ENCODE measurements at regions not wholly inside any gene's neighbourhood (a gene's known extent, or its start where the extent isn't known, plus 50 kb on each side); places are given as distances from the start of the nearest gene placed in this dataset.
"Not testable (repeated sequence)": the region's sequence is repeated elsewhere in the genome, so short reads cannot be mapped to it uniquely, and the experiment has no call there.

DNA sequence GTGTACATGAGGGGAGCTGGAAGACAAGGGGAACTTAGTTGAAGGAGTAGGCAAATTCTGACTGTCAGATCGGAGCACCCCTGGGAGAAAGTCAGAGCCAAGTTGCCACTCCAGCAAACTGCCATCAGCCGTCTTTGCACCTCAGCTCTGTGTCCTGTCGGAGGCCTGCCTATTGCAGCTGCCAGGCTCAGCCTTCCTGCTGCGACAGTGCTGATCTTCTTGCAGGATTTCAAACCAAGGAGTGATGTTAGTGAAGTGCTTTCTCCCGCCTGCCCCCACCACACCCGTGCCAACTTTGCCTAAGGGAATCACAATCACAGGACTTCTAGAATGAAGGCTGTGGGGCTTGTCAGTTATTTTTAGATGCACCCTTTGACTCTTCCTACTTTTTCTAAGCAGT is 185.3 kb downstream of the KIT start:
- no peak for DNase-seq

DNA sequence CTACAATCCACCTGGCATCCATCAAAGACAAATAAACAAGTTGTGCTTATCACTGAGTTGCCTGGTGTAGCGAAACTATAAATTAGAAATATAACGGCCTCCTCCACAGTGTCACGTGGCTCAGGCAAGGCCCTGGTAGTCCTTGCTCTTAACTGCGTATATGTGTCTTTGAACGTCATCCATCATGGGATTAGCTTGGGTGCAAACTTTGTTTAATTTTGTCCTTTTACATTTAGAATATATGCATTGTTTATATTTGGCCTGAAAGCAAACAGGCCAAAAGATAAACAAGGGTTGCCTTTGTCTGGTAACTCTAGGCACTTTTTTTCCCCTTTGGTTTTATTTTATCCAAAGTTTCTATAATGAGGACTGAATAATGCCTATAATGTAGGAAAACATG is 184.9 kb downstream of the KIT start:
- no peak for DNase-seq

DNA sequence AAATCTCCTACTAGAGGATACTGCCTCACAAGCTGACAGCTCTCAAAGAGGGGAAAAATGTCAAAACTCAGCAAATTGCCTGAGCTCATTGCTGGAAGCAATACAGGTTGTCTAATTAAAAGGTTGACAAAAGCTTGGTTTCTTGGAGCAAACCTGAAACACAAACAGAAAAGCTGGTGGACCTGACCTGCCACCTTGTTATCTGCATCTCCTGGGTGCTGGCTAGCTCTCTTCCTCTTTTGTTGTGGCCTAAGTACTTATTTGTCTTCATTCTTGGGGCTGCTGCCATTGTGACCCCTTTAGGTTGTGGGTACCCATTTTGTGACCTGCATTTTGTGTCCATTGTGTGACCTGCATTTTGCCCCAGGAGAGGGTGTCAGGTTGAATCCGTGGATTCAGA is 184.5 kb downstream of the KIT start:
- DNase-seq, result no peak

DNA sequence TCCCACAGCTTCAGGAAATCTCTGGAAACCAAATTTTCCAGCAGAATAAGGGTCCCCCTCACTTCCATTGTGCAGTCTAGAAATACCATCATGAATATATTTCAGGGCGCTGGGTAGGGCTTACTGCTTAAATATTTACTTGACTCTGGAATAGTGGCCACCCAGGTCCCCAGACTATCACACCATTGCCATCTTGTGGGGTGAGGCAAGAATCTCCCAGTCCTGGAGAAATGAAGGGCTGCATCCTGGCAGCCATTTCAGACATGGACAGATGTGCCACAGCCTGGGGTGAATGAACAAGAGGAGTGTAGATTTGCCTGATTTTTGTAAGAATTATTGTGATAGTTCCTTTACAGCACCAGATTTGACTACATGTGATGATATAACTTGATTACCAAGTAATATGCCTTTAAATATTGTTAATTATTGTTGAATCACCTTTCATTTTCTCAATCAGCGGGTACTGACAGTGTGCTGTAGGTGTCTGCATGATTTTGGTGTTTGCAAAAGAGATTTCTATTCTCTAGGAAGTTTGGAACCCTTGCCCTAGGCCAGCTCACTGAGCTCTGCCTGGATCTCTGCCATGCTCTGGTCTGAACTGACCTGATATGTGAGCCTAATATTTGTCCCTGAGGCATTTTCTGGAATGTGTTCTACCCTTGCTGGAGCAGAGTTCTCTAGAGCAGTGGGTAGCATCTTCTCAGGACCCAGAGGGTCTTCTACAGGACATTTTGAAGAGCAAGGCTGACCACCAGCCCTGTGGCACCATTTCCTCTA is 183.4 kb downstream of the KIT start:
- DNase-seq, result no peak

DNA sequence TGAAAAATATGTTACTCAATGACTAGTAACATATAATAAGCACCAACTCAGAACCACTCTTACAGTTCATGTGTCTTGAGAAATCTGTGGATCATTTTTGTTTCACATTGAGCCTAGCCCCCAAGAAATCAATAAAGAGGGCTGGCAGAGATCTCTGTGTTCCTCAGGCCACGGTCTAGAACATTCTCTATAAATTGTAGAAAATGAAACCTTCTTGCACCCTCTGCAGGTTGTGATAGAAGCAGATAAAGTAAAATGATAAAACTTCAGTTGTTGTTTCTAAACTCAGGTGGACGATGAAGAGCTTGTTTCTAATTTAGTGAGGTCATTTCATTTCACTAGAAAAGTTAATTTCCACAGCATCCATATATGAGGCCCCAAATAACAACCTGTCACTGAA is 182.7 kb downstream of the KIT start:
- DNase-seq, result no peak

DNA sequence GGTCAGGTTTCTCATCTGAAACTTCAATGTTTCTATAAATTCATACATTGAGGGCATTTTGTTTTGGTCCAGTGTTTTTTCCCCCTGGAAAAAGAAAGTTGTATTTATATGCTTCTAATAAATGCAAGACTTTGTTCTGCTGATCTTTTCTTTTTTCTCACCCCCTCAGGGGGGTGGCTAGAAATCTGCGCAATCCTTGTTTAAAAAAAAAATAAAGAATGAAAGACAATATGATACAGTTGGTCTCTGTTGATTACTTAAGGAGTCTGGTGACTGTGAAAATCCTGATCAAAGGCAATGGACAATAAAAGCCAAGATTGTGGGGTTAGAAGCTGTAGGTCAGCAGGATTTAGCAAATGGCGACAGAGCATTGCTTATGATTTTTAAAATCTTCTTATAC is 180.5 kb downstream of the KIT start:
- no peak for DNase-seq

DNA sequence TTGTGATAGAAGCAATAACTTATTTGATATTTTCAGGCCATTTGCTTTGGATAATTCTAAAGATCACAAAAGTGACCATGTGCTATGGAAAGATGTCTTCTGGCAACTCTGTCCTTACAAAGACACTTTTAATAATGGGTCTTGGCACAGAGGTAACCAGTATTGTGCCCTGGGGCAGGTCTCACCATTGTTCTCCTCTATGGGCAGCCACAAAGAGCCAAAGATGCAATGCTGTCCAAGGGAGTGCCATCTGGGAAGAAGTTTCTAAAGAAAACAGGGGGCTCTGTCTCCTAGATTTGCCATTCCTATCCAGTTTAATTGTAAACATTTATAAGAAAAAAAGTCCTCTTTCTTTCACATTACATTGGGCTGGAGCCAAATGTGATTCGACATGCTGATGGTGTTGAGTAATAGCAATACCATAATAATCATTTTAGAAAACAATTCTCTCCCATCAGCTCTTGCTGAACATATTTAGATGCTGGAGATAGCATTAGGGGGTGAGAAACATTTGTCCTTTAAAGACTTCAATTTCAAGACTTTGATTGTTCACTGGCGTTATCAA is 179.9 kb downstream of the KIT start:
- DNase-seq, result no peak

DNA sequence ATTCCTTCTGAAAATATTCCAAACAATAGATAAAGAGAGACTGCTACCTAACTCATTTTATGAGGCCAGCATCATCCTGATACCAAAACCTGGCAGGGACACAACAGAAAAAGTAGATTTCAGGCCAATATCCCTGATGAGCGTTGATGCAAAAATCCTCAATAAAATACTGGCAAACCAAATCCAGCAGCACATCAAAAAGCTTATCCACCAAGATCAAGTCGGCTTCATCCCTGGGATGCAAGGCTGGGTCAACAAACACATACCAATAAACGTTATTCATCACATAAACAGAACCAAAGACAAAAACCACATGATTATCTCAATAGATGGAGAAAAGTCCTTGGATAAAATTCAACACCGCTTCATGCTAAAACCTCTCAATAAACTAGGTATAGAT is 170.6 kb downstream of the KIT start:
- DNase-seq, result not testable (repeated sequence)

DNA sequence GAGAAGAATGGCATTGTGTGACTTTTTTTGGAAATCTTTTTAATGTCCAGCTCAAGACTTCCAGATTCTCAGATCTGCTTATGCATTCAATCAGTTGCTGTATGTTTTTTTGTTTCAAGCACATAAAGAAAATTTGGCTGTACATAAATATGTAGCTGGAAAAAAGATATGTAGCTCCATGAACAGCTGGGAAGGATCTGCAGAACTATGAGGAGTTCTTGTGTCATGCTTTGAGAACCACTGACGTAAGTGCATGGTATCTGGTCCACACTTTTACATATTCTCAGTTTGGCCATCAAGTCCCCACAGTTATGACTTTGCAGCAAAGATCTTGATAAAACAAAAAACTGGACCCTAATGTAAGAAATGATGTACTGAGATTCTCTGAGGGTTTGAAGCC is 165.9 kb downstream of the KIT start:
- DNase-seq, result no peak

DNA sequence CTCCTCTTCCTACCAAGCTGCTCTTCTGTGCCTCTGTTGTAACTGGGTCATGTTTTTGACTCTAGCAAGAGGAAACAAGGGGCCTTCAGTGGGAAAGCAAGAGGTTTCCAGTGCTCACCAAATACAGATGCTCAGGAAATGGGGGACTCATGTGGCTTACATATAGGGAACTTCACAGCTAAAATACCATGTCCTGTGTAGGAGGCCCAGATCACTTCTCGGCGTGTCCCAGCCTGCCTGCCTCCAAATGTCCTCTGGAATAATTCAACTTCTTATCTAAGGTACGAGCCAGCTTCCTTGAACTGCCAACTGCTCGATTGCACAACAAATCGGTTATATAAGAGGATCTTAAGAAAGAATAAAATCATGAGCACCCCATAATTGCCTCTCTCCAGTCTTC is 161.3 kb downstream of the KIT start:
- DNase-seq, result no peak

DNA sequence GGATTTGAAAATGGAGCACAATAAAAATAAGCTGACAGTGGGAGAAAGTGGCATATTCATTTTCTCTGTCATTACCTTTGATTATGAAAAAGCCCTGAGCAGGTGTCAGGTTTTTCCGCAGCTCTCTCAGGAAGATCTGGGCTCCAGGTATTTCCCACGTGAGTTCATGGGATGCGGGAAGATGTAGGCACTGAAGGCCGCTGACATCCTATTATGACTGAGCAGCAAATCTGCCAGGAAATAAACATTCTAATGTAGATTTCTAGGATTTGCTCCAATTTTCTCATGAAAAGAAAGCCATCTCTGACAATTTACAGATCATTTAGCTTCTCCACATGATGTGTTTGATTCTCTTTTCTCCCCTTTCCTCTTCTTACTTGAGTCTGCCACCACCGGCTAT is 160.7 kb downstream of the KIT start:
- no peak for DNase-seq

DNA sequence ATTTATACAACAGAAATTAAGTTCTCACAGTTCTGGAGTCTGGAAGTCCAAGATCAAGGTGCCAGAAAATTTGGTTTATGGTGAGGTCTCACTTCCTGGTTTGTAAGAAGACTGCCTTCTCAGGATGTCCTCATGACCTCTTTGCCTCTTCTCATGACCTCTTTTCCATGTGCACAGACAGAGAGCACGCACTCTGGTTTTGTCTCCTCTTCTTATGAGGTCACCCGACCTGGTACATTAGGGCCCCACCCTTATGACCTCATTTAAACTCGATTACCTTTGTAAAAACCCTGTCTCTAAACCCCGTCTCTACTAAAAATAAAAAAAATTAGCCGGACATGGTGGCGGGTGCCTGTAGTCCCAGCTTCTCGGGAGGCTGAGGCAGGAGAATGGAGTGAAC is 155.9 kb downstream of the KIT start:
- DNase-seq, result no peak

DNA sequence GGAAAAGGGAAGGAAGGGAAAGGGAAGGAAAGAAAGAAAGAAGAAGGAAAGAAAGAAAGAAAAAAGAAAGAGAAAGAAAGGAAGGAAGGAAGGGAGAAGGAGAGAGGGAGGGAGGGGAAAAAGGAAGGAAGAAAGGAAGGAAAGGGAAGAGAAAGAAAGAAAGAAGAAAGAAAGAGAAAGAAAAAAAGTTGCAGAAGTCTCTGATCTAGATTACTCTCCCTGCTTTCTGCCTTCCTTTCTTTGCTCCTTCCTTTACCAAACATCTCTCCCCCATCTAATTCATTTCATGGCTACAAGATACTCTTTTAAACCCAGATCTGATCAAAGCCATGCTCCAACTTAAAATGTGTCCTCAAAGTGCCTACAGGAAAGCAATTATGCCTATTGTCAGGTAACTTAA is 148.6 kb downstream of the KIT start:
- no peak for DNase-seq

DNA sequence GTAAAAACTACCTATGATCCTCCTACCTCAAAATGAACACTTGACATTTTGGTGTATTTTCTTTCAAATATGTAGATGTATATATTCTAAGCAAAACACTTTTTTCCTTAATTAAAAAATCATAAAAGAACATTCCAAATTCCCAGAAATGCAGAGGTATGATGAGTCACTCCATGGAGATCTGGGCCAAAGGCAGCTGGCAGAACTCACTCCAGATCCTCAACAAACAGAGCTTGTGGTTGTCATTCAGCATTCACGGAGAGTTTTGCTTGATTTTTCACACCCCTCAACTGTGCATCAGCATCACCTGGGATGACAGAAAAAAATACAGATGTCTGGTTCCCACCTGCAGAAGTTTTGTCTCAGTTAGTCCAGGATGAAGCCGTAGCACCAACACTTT is 144.6 kb downstream of the KIT start:
- no peak for DNase-seq

DNA sequence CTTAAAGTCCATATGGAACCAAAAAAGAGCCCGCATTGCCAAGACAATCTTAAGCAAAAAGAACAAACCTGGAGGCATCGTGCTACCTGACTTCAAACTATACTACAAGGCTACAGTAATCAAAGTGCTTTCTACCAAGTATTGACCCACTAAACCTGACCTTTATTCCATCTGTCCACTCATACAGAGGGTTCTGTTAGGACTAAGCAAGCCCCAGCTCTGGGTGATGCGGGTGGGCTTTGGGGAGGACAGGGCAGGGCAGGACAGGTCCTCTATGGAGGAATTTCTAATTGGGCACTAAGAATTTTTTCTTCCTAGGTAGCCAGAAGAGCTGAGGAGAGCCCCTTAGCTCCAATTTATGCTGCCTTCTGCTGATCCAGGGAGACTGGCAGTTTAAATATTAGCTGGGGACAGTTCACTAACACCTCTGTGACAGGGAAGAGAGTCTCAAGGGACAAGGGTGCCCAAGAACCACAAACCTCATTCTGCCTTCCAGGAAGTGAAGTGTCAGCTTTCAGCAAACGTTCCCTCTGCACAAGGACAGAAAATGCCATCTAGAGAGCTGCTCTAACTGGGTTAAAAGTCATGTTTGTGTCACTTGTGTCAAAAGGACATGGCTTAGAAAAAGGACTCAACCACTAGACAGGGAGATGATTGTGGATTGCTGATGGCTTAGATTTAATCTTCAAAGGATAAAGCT is 143.2 kb downstream of the KIT start:
- no peak for DNase-seq

DNA sequence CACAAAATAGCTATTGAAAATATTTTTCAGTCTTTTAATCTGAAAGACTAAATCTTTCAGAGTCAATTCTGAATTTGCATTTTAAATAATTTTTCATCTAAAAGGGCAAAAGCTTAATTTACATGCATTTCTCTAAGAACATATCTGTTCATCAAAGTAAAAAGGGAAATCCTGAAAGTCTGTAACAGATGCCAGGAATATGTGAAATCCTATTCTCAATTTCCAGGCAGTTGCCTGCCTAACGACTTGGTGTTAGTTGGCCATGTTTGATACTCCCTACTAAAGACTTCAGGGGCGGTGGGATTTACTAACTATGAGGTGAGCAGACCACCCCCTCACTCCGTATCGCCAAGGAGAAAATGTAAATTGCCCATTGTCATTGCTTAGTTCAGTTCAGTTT is 136.8 kb downstream of the KIT start:
- no peak for DNase-seq

DNA sequence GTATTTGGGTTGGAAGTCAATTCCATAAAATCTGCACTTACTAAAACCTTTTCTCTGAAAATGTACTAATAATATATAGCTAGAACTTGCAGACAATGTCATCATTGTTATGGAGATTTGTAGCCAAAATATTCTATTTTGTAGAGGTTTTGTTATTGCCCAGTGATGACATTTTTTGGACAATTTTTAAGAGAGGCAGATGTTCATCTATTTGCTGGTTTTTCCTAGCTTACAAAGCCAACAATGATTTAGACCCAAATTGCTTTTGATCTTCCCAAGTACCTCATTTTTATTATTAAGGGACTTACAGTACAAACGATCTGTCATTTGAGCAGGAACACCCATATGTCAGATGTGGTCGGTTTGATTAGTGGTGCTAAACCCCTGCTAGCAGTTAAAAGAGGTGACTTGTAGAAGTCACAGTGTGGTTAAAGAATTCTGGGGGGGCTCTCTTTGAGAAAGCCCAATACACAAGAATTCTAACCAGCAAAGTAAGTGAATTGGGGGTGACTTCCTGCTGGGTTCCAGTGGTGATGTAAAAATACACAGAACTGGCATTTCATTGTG is 136.2 kb downstream of the KIT start:
- DNase-seq, result no peak

All from NCI-H1092 treated with DMSO at 0.1 percent for 48 hours (cell line).